Natural killer cell (primary cell): ENCODE measurements at regions not wholly inside any gene's neighbourhood (a gene's known extent, or its start where the extent isn't known, plus 50 kb on each side); places are given as distances from the start of the nearest gene placed in this dataset.

Experiments used
- ATAC-seq, 3 donors: fragments of 150-1000 bp in 2 of 3; fragments of 200-7000 bp in 1 of 3; cut with Tn5 transposase; 1 replicate in 1 of 3; 2 replicates in 2 of 3; pipeline ENCODE4 v1.10.0; 2021; ENCODE audit warnings: mild to moderate bottlenecking in 2 of 3, moderate library complexity in 2 of 3
- DNase-seq, 2 donors: peaks; one replicate each; pipeline versions ENCODE4 v3.0.0 to v3.0.0-alpha.2; 2013 to 2021; ENCODE audit warnings: mixed read lengths in 1 of 2
- H3K27ac ChIP-seq: one replicate; pipeline ENCODE4 v1.5.1; 2013; ENCODE audit warnings: mild to moderate bottlenecking, low read length
- H3K27me3 ChIP-seq: one replicate; pipeline ENCODE4 v1.6.1; 2013; ENCODE audit warnings: low read length; ENCODE audit not compliant: control insufficient read depth, insufficient read depth
- H3K36me3 ChIP-seq: one replicate; pipeline ENCODE4 v1.6.1; 2013; ENCODE audit warnings: low read length; ENCODE audit not compliant: control insufficient read depth, insufficient read depth
- H3K4me1 ChIP-seq: one replicate; pipeline ENCODE4 v1.6.1; 2013; ENCODE audit warnings: low read length; ENCODE audit not compliant: control insufficient read depth, insufficient read depth
- H3K4me3 ChIP-seq: one replicate; pipeline ENCODE4 v1.5.1; 2013; ENCODE audit warnings: low read length
- H3K9me3 ChIP-seq: one replicate; pipeline ENCODE4 v1.6.1; 2013; ENCODE audit warnings: low read length; ENCODE audit not compliant: control insufficient read depth, insufficient read depth
- H3K27ac Mint-ChIP-seq, 2 donors: one replicate each; pipeline ENCODE4 v1.8.0; 2022; ENCODE audit warnings: mild to moderate bottlenecking in 2 of 2, mixed read lengths in 2 of 2, moderate library complexity in 1 of 2
- H3K27me3 Mint-ChIP-seq, 2 donors: one replicate each; pipeline ENCODE4 v1.8.0; 2022; ENCODE audit warnings: low read depth in 2 of 2, mixed read lengths in 2 of 2
- H3K36me3 Mint-ChIP-seq: one replicate; pipeline ENCODE4 v1.8.0; 2022; ENCODE audit warnings: mixed read lengths
- H3K4me1 Mint-ChIP-seq, 2 donors: one replicate each; pipeline ENCODE4 v1.8.0; 2022; ENCODE audit warnings: mixed read lengths in 2 of 2
- H3K4me3 Mint-ChIP-seq: one replicate; pipeline ENCODE4 v1.8.0; 2022; ENCODE audit warnings: mild to moderate bottlenecking, moderate library complexity, mixed read lengths
- H3K9me3 Mint-ChIP-seq, 2 donors: one replicate each; pipeline ENCODE4 v1.8.0; 2022; ENCODE audit warnings: mixed read lengths in 2 of 2
- CTCF ChIP-seq: fragments of 200-600 bp; IDR thresholded peaks from one replicate; pipeline ENCODE4 v1.8.0; 2022; ENCODE audit warnings: antibody characterized with exemption
- WGBS: methylation state at CpG from one replicate; pipeline ENCODE4 v1.1.7; 2013; ENCODE audit warnings: missing lambda C conversion rate; ENCODE audit not compliant: insufficient coverage; 5-methylcytosine and 5-hydroxymethylcytosine counted together
- intact Hi-C: fragments of 100-400 bp; cut with micrococcal nuclease; formaldehyde crosslinking; loops from one replicate; pipeline ENCODE4 v1.14.2; 2022

GRCh38 chr7:51366930-51367613 is 50.5 kb upstream of the COBL start:
- H3K27ac Mint-ChIP-seq: no peak overlapping the region
- peak in 1 of 2 donors; percentile 12 for DNase-seq
- 20% methylated on average over 5 of the region's 6 CpGs for WGBS
- no peaks in the 10 kb centered on the region for H3K36me3 Mint-ChIP-seq
- no peak for TF ChIP-seq CTCF
- Histone ChIP-seq H3K4me1 (no peaks in the 10 kb centered on the region), H3K27me3 (no peaks in the 10 kb centered on the region), H3K27ac (no peak overlapping the region), H3K4me3 (no peak overlapping the region), H3K36me3 (no peaks in the 10 kb centered on the region), H3K9me3 (peaks cover 4% of the 10 kb centered on the region)
- H3K27me3 Mint-ChIP-seq: peaks cover 0 to 4% of the 10 kb centered on the region in 2 donors
- intact Hi-C loops: loop anchor here (2.0 kb wide), 1 partner anchor 204 kb away; no protein-coding TSS in a partner anchor
- H3K9me3 Mint-ChIP-seq: peaks cover 7 to 10% of the 10 kb centered on the region in 2 donors
- H3K4me1 Mint-ChIP-seq: peaks cover 0 to 5% of the 10 kb centered on the region in 2 donors
- H3K4me3 Mint-ChIP-seq: no peak overlapping the region
- ATAC-seq: peak in 1 of 3 donors; percentile 28
